Muscle of arm (tissue), 1 donor: ENCODE measurements at regions not wholly inside any gene's neighbourhood (a gene's known extent, or its start where the extent isn't known, plus 50 kb on each side); places are given as distances from the start of the nearest gene placed in this dataset.
A peak's percentile ranks its signal among the peaks of the same experiment; 100 is the strongest.

Source experiments
- DNase-seq: peaks from one replicate; pipeline ENCODE4 v3.0.0-alpha.2; 2013

- DNase-seq: no peak
Observed at GRCh38 chr9:109830545-109830944, 50.5 kb downstream of the PALM2AKAP2 start.

DNA sequence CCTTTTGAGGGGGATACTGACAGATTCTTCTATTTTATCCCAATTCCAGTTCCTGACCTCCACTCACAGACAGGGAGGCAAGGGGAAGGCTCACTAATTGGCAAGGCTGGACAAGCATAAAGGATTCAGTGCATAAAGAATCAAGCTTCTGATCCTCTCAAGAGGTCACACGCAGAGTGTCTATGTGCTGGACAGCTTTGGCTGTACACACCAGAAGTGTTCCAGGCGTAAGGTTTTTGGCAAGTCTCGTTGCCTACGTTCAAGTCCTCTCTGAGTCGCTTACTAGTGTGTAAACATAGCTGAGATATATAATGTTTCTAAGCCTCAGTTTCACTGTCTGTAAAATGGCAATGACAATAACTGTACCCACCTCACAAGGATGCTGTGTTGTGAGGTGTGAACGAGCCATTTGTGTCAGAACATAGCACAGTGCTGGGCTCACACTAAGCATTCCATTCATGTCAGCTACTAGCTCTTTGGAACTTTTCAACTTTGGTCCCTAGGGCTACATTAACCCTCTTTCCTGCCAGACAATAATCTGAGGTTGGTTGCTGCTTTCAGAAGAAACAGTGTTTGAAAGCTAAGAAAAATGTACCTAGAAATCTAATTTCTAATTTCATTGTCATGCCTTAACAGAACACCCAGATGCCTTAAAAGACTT is 52.1 kb downstream of the PALM2AKAP2 start:
- DNase-seq: no peak

DNA sequence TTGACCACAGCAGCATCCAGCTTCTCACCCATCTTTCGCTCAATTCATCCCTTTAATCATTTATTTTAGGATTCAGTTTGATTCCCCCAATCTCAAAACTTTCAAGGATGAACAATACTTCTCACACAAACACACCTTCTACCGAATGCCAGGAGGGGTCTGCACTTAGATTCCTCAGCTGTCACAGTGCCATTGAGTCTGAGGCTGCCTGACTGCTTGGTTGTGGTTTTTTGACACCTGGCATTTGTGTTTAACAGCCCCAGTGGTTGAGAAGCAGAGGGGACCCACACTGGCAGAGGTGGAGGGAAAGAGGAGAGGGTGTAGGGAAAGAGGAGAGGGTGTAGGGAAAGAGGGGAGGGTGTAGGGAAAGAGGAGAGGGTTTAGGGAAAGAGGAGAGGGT is 54.9 kb downstream of the PALM2AKAP2 start:
- no peak for DNase-seq

- peak; percentile 86 for DNase-seq
Observed at GRCh38 chr9:109843641-109844040, 63.6 kb downstream of the PALM2AKAP2 start.

DNA sequence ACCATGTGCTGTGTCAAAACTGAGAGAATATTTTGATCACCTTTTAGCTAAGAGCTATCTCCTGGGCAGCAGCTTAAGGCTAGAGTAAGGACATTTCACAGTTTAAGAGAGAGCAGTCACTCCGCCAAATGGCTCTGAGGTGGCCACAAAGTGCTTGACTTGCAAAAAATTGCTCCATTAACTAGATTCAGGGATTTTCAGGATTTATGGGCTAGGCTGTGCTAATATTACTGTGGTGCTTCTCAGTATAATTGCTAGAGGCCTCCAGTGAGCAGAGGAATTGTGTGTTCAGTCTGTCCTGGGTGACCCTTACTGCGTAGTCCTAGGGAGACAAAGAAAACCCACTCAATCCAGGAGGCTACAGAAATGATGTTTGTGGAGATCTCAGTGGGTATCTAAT is 65.2 kb downstream of the PALM2AKAP2 start:
- DNase-seq: no peak

DNA sequence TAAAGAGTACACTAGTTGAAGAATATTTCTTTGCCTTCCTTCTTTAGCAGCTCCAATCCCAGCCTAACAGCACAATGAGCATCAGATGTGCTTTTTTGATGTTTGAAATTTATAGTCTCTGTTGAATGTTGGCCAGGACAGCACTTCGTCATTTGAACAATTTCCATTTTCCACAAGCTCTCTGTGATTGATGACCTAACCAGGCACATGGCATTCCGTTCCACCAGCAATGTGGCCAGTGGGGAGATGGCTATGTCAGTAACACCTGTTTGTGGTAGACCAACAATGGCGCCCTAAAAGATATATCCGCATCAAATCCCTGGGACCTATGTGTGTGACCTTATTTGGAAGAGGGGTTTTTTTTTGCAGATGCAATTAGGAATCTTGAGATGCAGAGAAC is 66.8 kb downstream of the PALM2AKAP2 start:
- peak; percentile 60 for DNase-seq

- DNase-seq: no peak
Observed at GRCh38 chr9:109852556-109852955, 72.6 kb downstream of the PALM2AKAP2 start.

- DNase-seq: no peak
Observed at GRCh38 chr9:109855540-109855939, 75.5 kb downstream of the PALM2AKAP2 start.

- DNase-seq: no peak
Observed at GRCh38 chr9:109856785-109857184, 76.8 kb downstream of the PALM2AKAP2 start.

- DNase-seq: peak; percentile 53
Observed at GRCh38 chr9:109857336-109857735, 77.3 kb downstream of the PALM2AKAP2 start.

GRCh38 chr9:109859447-109859846 is 79.4 kb downstream of the PALM2AKAP2 start:
- DNase-seq: no peak

DNA sequence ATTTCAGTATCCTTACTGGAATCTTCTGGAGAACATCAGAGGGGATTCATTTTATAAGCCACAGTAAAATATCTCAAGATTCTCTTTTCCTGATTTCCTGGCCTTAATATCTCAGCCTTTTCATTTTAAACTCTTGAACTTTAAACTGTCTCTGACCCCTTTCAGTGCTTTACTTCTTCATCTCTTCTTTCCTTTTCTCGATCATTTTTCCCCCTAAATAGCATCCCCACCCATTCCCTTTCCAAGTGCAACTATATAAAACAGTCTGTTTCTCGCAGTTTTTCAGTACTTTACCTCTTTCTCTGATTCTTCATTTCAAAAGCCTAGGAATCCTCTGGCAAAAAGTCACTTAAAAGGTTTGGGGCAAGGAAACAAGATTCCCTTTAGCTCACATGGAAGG is 80.5 kb downstream of the PALM2AKAP2 start:
- no peak for DNase-seq

DNA sequence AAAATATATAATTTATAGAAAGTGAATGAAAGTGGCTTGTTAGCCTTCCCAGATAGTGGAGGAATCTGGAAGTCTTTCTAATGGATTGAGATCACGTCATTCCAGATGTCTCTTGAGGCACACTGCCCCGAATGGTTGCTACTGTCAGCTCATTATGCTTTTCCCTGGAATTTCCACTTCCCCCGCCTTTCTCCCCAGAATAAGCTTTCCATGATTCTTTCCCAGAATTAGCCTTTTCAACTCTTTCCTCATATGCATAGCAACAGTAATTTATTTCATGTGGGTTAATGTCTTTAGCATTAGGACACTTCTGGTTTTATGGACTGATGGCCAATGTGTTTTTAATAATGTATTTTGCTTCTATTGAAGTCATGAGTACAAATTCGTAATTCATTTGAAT is 81.5 kb downstream of the PALM2AKAP2 start:
- DNase-seq: peak; percentile 92

DNA sequence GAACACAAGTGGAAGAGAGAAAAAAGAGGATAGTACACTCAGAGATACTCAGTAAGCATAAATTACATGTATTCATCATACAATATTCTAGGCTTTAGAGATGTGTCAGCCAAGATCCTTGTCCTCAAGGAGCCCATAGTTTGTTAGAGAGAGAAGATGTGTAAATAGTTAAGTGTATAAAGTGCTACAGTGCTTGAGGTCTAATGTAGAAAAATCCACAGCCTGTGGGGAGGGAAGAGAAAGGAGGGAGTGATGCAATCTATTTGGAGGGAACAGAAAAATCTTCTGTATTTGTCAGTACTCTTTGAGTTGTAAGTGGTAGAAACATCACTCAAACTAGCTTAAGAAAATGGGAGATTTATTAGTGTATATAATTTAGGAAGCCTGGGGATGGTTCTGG is 81.9 kb downstream of the PALM2AKAP2 start:
- DNase-seq: no peak

DNA sequence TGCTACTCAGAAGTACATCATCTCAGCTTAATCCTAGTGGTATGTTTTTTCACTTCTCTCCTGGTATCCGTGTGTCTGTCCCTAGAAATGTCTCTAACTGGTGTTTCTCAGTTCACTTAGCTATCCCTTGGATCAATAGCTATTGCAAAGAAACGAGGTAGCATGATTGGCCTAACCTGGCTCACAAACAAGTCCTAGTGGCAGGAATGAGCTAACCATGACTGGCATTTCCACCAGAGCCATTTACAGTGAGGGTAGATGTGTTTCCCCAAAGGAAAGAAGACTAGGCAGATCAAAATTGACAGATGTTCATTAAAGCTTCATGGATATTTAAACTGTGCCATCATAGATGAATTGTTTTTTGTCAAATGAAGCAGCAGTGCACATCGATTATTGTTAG is 82.5 kb downstream of the PALM2AKAP2 start:
- no peak for DNase-seq

DNA sequence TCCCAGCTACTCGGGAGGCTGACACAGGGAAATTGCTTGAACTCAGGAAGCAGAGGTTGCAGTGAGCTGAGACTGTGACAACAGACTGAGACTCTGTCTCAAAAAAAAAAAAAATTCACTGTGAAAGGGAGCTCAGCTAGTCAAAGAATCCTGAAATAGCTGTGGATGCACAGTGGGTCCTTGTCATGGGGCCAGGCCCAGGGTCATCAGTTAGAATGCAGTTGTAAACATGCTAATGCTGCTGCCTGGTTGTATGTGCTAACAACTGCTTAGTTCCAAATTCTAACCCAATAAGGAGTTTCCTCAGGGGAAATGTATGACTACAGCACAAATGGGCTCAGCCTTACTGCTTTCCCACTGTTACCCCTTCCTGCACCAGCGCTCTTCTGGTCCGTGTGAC is 84.0 kb downstream of the PALM2AKAP2 start:
- no peak for DNase-seq

DNA sequence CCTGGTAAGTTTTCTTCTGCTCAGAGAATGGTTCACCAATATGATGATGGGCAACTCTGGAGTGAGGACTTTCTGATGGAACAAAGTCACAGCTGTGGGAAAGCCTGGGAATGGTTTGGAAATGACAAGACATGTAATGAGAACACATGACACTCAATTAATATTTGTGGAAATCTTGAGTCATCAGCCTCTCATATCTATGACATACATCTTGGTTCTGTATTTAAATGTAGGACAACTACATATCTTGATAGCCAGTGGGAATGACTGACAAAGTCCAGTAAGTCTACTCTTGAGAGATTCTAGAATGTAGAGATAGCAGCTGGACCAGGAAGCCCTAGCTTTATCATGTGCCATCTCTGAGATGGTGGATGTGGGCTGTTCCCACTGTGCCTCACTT is 85.5 kb downstream of the PALM2AKAP2 start:
- DNase-seq: no peak

- no peak for DNase-seq
Observed at GRCh38 chr9:109868207-109868606, 88.2 kb downstream of the PALM2AKAP2 start.

- no peak for DNase-seq
Observed at GRCh38 chr9:109868722-109869121, 88.7 kb downstream of the PALM2AKAP2 start.

DNA sequence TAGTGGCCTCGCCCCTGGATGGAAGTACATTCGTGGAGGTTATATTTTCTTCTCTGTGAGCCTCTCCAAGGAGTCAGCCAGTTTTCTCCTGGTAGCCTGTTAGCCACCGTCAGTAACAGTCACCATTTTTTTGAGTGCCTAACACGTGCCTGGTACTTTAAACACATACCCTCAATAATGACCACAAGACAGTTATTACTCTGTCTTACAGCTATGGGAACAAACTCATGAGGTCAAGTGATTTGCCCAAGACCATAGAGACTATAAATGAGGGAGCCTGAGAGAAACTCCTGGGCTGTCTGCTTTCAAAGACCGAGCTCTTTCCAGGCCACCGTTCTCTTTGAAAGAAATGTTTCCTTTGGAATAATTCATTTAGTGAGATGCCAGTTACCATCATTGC is 90.4 kb downstream of the PALM2AKAP2 start:
- no peak for DNase-seq

GRCh38 chr9:109872901-109873300 is 92.9 kb downstream of the PALM2AKAP2 start:
- DNase-seq: no peak

DNA sequence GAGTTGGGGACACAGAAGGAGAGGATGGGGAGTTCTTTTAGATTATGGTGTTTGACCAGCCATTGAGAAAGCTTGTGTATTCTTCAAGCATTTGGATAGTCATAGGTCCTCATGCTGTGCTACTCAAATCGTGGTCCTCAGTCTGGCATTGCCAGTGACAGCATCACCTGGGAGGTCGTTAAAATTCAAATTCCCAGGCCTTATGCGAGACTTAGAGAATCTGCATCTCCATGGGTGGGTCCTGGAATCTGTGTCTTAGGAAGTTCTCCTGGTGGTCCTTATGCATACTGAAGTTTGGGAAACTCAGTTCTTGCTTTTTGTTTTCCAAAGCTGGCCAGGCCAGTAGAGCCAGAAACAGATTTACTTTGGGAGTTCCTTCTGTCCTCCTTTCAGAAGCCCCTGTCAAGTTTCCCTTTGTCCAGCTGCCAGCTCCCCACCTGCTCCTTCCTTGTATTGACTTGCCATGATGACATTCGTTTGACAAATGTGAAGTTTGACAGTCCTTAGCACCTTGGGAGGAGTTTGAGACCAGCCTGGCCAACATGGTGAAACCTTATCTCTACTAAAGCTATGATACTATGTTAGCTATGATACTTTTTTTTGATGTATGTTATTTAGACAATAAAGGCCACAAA is 95.6 kb downstream of the PALM2AKAP2 start:
- DNase-seq: no peak

GRCh38 chr9:109880276-109881169 is 100.5 kb downstream of the PALM2AKAP2 start:
- no peak for DNase-seq
